Vagina (tissue), 2 donors: ENCODE measurements at regions not wholly inside any gene's neighbourhood (a gene's known extent, or its start where the extent isn't known, plus 50 kb on each side); places are given as distances from the start of the nearest gene placed in this dataset.

Experiments
- POLR2A ChIP-seq, 2 donors: fragments of 450-650 bp; IDR thresholded peaks; one replicate each; pipeline ENCODE4 v1.6.1; 2017; ENCODE audit warnings: antibody characterized with exemption in 2 of 2, mild to moderate bottlenecking in 2 of 2, moderate library complexity in 2 of 2
- TF ChIP-seq, protein P1 (sequence below), 3 experiments: fragments of 450-650 bp in 2 of 3; fragments of 200-600 bp in 1 of 3; sonication (generic) in 1 of 3; IDR thresholded peaks; one replicate each; pipeline ENCODE4 v1.5.1; 2017 to 2019; ENCODE audit warnings: antibody characterized with exemption in 3 of 3, mild to moderate bottlenecking in 2 of 3, moderate library complexity in 2 of 3

DNA sequence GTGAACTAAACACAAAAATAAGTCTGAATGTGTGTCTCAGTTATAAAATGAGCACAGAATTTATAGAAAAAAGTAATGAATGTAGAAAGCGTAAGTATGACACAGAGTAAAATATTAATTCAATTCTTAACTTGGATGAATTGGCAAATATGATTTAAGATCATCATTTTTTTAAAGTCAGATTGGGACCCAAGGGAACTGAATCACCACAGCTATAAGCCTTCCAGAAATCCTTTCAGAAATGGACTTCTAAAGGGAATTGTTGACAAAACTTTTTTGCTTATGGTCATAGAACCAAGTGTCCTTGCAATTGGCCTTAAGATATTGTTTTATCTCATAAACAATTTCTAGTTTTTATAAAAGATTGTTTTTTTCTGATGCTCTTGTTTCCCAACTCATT, 495.1 kb upstream of the DAB2 start:
- TF ChIP-seq, protein P1, sequence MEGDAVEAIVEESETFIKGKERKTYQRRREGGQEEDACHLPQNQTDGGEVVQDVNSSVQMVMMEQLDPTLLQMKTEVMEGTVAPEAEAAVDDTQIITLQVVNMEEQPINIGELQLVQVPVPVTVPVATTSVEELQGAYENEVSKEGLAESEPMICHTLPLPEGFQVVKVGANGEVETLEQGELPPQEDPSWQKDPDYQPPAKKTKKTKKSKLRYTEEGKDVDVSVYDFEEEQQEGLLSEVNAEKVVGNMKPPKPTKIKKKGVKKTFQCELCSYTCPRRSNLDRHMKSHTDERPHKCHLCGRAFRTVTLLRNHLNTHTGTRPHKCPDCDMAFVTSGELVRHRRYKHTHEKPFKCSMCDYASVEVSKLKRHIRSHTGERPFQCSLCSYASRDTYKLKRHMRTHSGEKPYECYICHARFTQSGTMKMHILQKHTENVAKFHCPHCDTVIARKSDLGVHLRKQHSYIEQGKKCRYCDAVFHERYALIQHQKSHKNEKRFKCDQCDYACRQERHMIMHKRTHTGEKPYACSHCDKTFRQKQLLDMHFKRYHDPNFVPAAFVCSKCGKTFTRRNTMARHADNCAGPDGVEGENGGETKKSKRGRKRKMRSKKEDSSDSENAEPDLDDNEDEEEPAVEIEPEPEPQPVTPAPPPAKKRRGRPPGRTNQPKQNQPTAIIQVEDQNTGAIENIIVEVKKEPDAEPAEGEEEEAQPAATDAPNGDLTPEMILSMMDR (IDR thresholded peaks at IDR 0.05) = no peak
- no peak for TF ChIP-seq POLR2A (IDR thresholded peaks at IDR 0.05)
